A549 (cell line): ENCODE measurements at regions not wholly inside any gene's neighbourhood (a gene's known extent, or its start where the extent isn't known, plus 50 kb on each side); places are given as distances from the start of the nearest gene placed in this dataset.

ENCODE experiments used
- CTCF ChIP-seq: fragments of >200 bp; sonication (Bioruptor Twin); formaldehyde crosslinking; IDR thresholded peaks from 3 replicates; pipeline ENCODE4 v1.5.1; 2016
- HMGXB4 ChIP-seq: fragments of 250-450 bp; sonication (Bioruptor Pico); IDR thresholded peaks from 2 replicates; pipeline ENCODE4 v1.5.0; 2021; ENCODE audit warnings: mild to moderate bottlenecking, moderate library complexity, borderline replicate concordance
- JUNB ChIP-seq: fragments of >200 bp; sonication (Bioruptor Twin); formaldehyde crosslinking; IDR thresholded peaks from 2 replicates; pipeline ENCODE4 v1.6.1; 2016
- POLR2A ChIP-seq: IDR thresholded peaks from 2 replicates; pipeline ENCODE4 v1.6.1; 2012; ENCODE audit warnings: mild to moderate bottlenecking, low read length

- TF ChIP-seq HMGXB4 (CRISPR knock-in tag) (no peak), CTCF (no peak), POLR2A (no peak), JUNB (no peak)
Observed at GRCh38 chr2:217559084-217559483, 443.7 kb downstream of the TNS1 start.
